ENCODE measurements at regions not wholly inside any gene's neighbourhood (a gene's known extent, or its start where the extent isn't known, plus 50 kb on each side); places are given as distances from the start of the nearest gene placed in this dataset.

DNA sequence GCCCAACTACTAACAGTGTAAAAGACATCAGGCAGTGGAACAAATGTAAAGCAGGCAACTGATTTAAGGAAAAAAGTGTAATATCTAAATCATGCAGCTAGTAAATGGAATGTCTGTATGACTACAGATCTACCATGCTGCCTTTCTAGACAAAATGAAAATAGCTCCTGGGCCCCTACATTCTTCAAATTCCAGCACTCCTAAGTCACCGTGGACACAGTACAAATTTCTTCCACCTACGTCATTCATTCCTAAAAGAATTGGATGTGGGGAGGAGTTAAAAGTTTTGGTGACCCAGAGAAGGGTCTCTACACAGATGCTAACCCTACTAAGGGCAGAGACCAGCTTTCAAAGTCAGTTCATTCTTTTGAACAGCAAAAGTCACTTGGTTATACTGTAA lies 137.2 kb upstream of the ARHGEF9 start:
- H3K4me1 ChIP-seq (ENCODE audit: control insufficient read depth in 1 of 2, insufficient read depth in 2 of 2, low read length in 2 of 2): no peaks in the 10 kb centered on the region
- H3K9me3 Mint-ChIP-seq: peaks cover 2 to 13% (median 6%) of the 10 kb centered on the region in 7 donors
- H3K4me1 Mint-ChIP-seq: no peaks in the 10 kb centered on the region
- WGBS (ENCODE audit: insufficient coverage): no CpG with 5 or more reads among the region's 2 CpGs
- no peaks in the 10 kb centered on the region for H3K36me3 Mint-ChIP-seq
- H3K27ac ChIP-seq (ENCODE audit: low read depth in 1 of 2, low read length in 2 of 2): no peak overlapping the region
- H3K4me2 ChIP-seq (replicated peaks; ENCODE audit: extremely low read depth, low read length, poor library complexity, severe bottlenecking): no peak overlapping the region
- no peak for DNase-seq
- no peaks in the 10 kb centered on the region for H3K9me3 ChIP-seq (replicated peaks in 1 of 2; ENCODE audit: control insufficient read depth in 1 of 2, insufficient read depth in 1 of 2, low read length in 2 of 2)
- no peaks in the 10 kb centered on the region for H4K20me1 ChIP-seq (ENCODE audit: insufficient read depth, low read length)
- H3K27ac Mint-ChIP-seq: no peak overlapping the region
- no peak overlapping the region for H3K9ac ChIP-seq (ENCODE audit: insufficient read depth, low read length, poor library complexity, severe bottlenecking)
- no peaks in the 10 kb centered on the region for H3K36me3 ChIP-seq (replicated peaks in 1 of 2; ENCODE audit: control insufficient read depth in 1 of 2, insufficient read depth in 2 of 2, low read length in 2 of 2)
- H2AFZ ChIP-seq (ENCODE audit: insufficient read depth, low read depth, low read length, poor library complexity, severe bottlenecking): no peak overlapping the region
- intact Hi-C loops (cut with micrococcal nuclease): no loop called here
- TF ChIP-seq, protein P1, sequence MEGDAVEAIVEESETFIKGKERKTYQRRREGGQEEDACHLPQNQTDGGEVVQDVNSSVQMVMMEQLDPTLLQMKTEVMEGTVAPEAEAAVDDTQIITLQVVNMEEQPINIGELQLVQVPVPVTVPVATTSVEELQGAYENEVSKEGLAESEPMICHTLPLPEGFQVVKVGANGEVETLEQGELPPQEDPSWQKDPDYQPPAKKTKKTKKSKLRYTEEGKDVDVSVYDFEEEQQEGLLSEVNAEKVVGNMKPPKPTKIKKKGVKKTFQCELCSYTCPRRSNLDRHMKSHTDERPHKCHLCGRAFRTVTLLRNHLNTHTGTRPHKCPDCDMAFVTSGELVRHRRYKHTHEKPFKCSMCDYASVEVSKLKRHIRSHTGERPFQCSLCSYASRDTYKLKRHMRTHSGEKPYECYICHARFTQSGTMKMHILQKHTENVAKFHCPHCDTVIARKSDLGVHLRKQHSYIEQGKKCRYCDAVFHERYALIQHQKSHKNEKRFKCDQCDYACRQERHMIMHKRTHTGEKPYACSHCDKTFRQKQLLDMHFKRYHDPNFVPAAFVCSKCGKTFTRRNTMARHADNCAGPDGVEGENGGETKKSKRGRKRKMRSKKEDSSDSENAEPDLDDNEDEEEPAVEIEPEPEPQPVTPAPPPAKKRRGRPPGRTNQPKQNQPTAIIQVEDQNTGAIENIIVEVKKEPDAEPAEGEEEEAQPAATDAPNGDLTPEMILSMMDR (IDR thresholded peaks at IDR 0.05): no peak
- no peak overlapping the region for H3K4me3 Mint-ChIP-seq
- H3K27me3 ChIP-seq (ENCODE audit: control insufficient read depth in 2 of 2, insufficient read depth in 2 of 2, low read length in 2 of 2): no peaks in the 10 kb centered on the region
- no peaks in the 10 kb centered on the region for H3K79me2 ChIP-seq (ENCODE audit: insufficient read depth, low read length)
- no peaks in the 10 kb centered on the region for H3K27me3 Mint-ChIP-seq (ENCODE audit: low read depth in 3 of 3)
- H3K4me3 ChIP-seq (replicated peaks in 1 of 3; ENCODE audit: low read depth in 2 of 3, low read length in 3 of 3): no peak overlapping the region

- H3K79me2 ChIP-seq (ENCODE audit: insufficient read depth, low read length): no peaks in the 10 kb centered on the region
- no peak overlapping the region for H3K27ac Mint-ChIP-seq
- H3K27me3 Mint-ChIP-seq (ENCODE audit: low read depth in 3 of 3): peaks cover 0 to 3% (median 0%) of the 10 kb centered on the region in 3 donors
- DNase-seq: no peak
- no peaks in the 10 kb centered on the region for H3K36me3 ChIP-seq (replicated peaks in 1 of 2; ENCODE audit: control insufficient read depth in 1 of 2, insufficient read depth in 2 of 2, low read length in 2 of 2)
- H3K4me2 ChIP-seq (replicated peaks; ENCODE audit: extremely low read depth, low read length, poor library complexity, severe bottlenecking): no peak overlapping the region
- no peaks in the 10 kb centered on the region for H3K27me3 ChIP-seq (ENCODE audit: control insufficient read depth in 2 of 2, insufficient read depth in 2 of 2, low read length in 2 of 2)
- H3K4me3 Mint-ChIP-seq: no peak overlapping the region
- no peaks in the 10 kb centered on the region for H3K4me1 Mint-ChIP-seq
- intact Hi-C loops (cut with micrococcal nuclease): no loop called here
- H3K27ac ChIP-seq (ENCODE audit: low read depth in 1 of 2, low read length in 2 of 2): no peak overlapping the region
- H3K36me3 Mint-ChIP-seq: no peaks in the 10 kb centered on the region
- H3K9me3 Mint-ChIP-seq: peaks cover 2 to 13% (median 9%) of the 10 kb centered on the region in 7 donors
- H3K9ac ChIP-seq (ENCODE audit: insufficient read depth, low read length, poor library complexity, severe bottlenecking): no peak overlapping the region
- H2AFZ ChIP-seq (ENCODE audit: insufficient read depth, low read depth, low read length, poor library complexity, severe bottlenecking): no peak overlapping the region
- H3K4me3 ChIP-seq (replicated peaks in 1 of 3; ENCODE audit: low read depth in 2 of 3, low read length in 3 of 3): no peak overlapping the region
- no peaks in the 10 kb centered on the region for H4K20me1 ChIP-seq (ENCODE audit: insufficient read depth, low read length)
- TF ChIP-seq, protein P1 (IDR thresholded peaks at IDR 0.05): no peak
- no peaks in the 10 kb centered on the region for H3K9me3 ChIP-seq (replicated peaks in 1 of 2; ENCODE audit: control insufficient read depth in 1 of 2, insufficient read depth in 1 of 2, low read length in 2 of 2)
- no CpG with 5 or more reads among the region's 2 CpGs for WGBS (ENCODE audit: insufficient coverage)
- no peaks in the 10 kb centered on the region for H3K4me1 ChIP-seq (ENCODE audit: control insufficient read depth in 1 of 2, insufficient read depth in 2 of 2, low read length in 2 of 2)
Measured at GRCh38 chrX:63920875-63921274, 135.9 kb upstream of the ARHGEF9 start.

Data from CD14-positive monocyte (primary cell).